Body of pancreas (tissue), 4 donors: ENCODE measurements at regions not wholly inside any gene's neighbourhood (a gene's known extent, or its start where the extent isn't known, plus 50 kb on each side); places are given as distances from the start of the nearest gene placed in this dataset.

Experiments used
- ATAC-seq: fragments of 150-250 bp; one replicate; pipeline ENCODE4 v1.9.1; 2016
- DNase-seq, 4 donors: peaks; one replicate each; pipeline ENCODE4 v3.0.0-alpha.2; 2019
- H3K27ac ChIP-seq, 4 donors: fragments of 200-600 bp; sonication (generic); 1 replicate in 3 of 4; 2 replicates in 1 of 4; pipeline versions ENCODE4 v1.5.1 to v1.6.1; 2016 to 2019; ENCODE audit warnings: mild to moderate bottlenecking in 1 of 4, mixed read lengths in 1 of 4, moderate library complexity in 1 of 4
- H3K27me3 ChIP-seq, 2 donors: fragments of 200-600 bp; sonication (generic); one replicate each; pipeline ENCODE4 v1.6.0; 2016; ENCODE audit warnings: mild to moderate bottlenecking in 1 of 2
- H3K36me3 ChIP-seq, 2 donors: fragments of 200-600 bp; sonication (generic); replicated peaks in 1 of 2; 2 replicates each; pipeline ENCODE4 v1.5.1; 2016; ENCODE audit warnings: low read depth in 2 of 2; ENCODE audit not compliant: insufficient read depth in 1 of 2
- H3K4me1 ChIP-seq: fragments of 200-600 bp; sonication (generic); one replicate; pipeline ENCODE4 v1.6.0; 2016
- H3K4me3 ChIP-seq, 2 donors: fragments of 200-600 bp; sonication (generic); 1 replicate in 1 of 2; 2 replicates in 1 of 2; pipeline ENCODE4 v1.5.1; 2016 to 2019
- H3K9me3 ChIP-seq, 3 donors: fragments of 200-600 bp; sonication (generic); 1 replicate in 2 of 3; 2 replicates in 1 of 3; pipeline ENCODE4 v1.5.1; 2016
- CTCF ChIP-seq, 7 experiments: fragments of 450-650 bp in 4 of 7; fragments of 200-600 bp in 3 of 7; sonication (generic) in 3 of 7; IDR thresholded peaks; one replicate each; pipeline ENCODE4 v1.5.1; 2016 to 2019; ENCODE audit warnings: antibody characterized with exemption in 7 of 7
- POLR2A ChIP-seq, 3 donors: fragments of 450-650 bp; IDR thresholded peaks; one replicate each; pipeline ENCODE4 v1.6.1; 2016; ENCODE audit warnings: antibody characterized with exemption in 3 of 3, mild to moderate bottlenecking in 2 of 3
- WGBS, 2 donors: methylation state at CpG; one replicate each; pipeline ENCODE4 v1.1.5; 2017; 5-methylcytosine and 5-hydroxymethylcytosine counted together
- intact Hi-C: fragments of 100-400 bp; cut with DNase I; formaldehyde crosslinking; loops from one replicate; pipeline ENCODE4 v1.15.1; 2023

- no peaks in the 10 kb centered on the region for H3K4me1 ChIP-seq
- WGBS, 2 donors: 76 to 80% methylated on average over 2 of the region's 2 CpGs
- intact Hi-C loops: no loop called here
These were observed 830.3 kb downstream of the BRINP1 start for GRCh38 chr9:118538959-118539358.

DNA sequence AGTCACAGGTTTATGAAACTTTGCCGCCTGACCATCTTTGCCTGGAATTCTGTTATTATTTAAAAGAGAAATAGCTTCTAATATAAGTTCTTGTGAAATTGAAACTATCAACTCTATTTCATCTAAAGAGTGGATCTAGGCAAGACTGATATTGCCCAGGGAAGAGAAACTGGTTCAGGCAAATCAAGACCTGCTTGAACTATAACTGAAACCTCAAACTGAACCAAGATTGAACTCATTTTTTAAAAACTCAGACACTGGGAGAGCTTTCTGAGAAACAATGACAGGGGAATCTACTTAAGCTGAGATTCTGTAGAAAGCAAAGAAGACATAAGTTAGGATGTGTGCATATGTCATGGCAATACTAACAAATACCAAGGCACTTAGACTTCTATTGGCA is 815.8 kb downstream of the BRINP1 start:
- H3K27ac ChIP-seq: no peak overlapping the region
- 69 to 73% methylated on average over 1 of the region's 1 CpG for WGBS, 2 donors
- H3K36me3 ChIP-seq: no peaks in the 10 kb centered on the region
- H3K4me1 ChIP-seq: no peaks in the 10 kb centered on the region
- no peaks in the 10 kb centered on the region for H3K9me3 ChIP-seq
- ATAC-seq (no peak), DNase-seq (no peak)
- H3K27me3 ChIP-seq: no peaks in the 10 kb centered on the region
- H3K4me3 ChIP-seq: no peak overlapping the region
- intact Hi-C loops: no loop called here
- TF ChIP-seq POLR2A (IDR thresholded peaks at IDR 0.05) (no peak), CTCF (IDR thresholded peaks at IDR 0.05) (no peak)

More at GRCh38 chr9:118538959-118539358, 830.3 kb downstream of the BRINP1 start:
- Histone ChIP-seq H3K36me3 (no peaks in the 10 kb centered on the region), H3K9me3 (no peaks in the 10 kb centered on the region), H3K27me3 (no peaks in the 10 kb centered on the region), H3K27ac (no peak overlapping the region), H3K4me3 (no peak overlapping the region)
- no peak for TF ChIP-seq POLR2A (IDR thresholded peaks at IDR 0.05)
- TF ChIP-seq CTCF (IDR thresholded peaks at IDR 0.05): no peak
- DNase-seq (no peak), ATAC-seq (no peak)

GRCh38 chr9:118554987-118555386 is 814.2 kb downstream of the BRINP1 start:
- intact Hi-C loops: no loop called here
- Histone ChIP-seq H3K9me3 (no peaks in the 10 kb centered on the region), H3K4me3 (no peak overlapping the region), H3K27ac (no peak overlapping the region), H3K27me3 (no peaks in the 10 kb centered on the region), H3K36me3 (no peaks in the 10 kb centered on the region), H3K4me1 (no peaks in the 10 kb centered on the region)
- 47 to 66% methylated on average over 7 of the region's 7 CpGs for WGBS, 2 donors
- ATAC-seq (no peak), DNase-seq (no peak)
- no peak for TF ChIP-seq CTCF (IDR thresholded peaks at IDR 0.05)
- no peak for TF ChIP-seq POLR2A (IDR thresholded peaks at IDR 0.05)

DNA sequence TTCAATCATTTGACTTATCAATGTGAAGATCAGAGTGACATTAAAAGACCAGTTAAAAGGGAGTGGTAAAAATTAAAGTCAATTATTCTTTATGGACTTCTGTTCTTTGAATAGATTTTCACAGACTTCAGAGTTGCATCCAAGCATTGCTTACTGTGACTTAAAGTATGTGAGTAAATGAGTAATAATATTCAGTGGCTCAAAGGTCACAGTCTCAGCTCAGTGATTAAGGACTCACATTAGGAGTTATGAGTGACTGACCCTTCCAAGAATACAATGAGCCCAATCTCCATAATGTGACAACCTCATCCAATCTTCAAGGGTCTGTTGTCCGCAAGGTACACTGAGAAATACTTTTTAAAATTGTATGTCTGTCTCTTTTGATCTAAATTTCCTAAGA is 811.2 kb downstream of the BRINP1 start:
- no peaks in the 10 kb centered on the region for H3K4me1 ChIP-seq
- WGBS, 2 donors: 48 to 65% methylated on average over 1 of the region's 1 CpG
- H3K9me3 ChIP-seq: no peaks in the 10 kb centered on the region
- no peak for TF ChIP-seq POLR2A (IDR thresholded peaks at IDR 0.05)
- TF ChIP-seq CTCF (IDR thresholded peaks at IDR 0.05): no peak
- no peak for ATAC-seq
- H3K27ac ChIP-seq: no peak overlapping the region
- no peaks in the 10 kb centered on the region for H3K36me3 ChIP-seq
- no peak overlapping the region for H3K4me3 ChIP-seq
- no peak for DNase-seq
- H3K27me3 ChIP-seq: no peaks in the 10 kb centered on the region
- intact Hi-C loops: no loop called here

- Histone ChIP-seq H3K4me1 (no peaks in the 10 kb centered on the region), H3K9me3 (no peaks in the 10 kb centered on the region), H3K27me3 (no peaks in the 10 kb centered on the region), H3K36me3 (no peaks in the 10 kb centered on the region), H3K27ac (no peak overlapping the region), H3K4me3 (no peak overlapping the region)
- ATAC-seq: no peak
- intact Hi-C loops: no loop called here
- TF ChIP-seq CTCF (IDR thresholded peaks at IDR 0.05) (no peak), POLR2A (IDR thresholded peaks at IDR 0.05) (no peak)
- DNase-seq: no peak
These were observed 810.3 kb downstream of the BRINP1 start for GRCh38 chr9:118558891-118559290.
